ENCODE measurements at regions not wholly inside any gene's neighbourhood (a gene's known extent, or its start where the extent isn't known, plus 50 kb on each side); places are given as distances from the start of the nearest gene placed in this dataset.

DNA sequence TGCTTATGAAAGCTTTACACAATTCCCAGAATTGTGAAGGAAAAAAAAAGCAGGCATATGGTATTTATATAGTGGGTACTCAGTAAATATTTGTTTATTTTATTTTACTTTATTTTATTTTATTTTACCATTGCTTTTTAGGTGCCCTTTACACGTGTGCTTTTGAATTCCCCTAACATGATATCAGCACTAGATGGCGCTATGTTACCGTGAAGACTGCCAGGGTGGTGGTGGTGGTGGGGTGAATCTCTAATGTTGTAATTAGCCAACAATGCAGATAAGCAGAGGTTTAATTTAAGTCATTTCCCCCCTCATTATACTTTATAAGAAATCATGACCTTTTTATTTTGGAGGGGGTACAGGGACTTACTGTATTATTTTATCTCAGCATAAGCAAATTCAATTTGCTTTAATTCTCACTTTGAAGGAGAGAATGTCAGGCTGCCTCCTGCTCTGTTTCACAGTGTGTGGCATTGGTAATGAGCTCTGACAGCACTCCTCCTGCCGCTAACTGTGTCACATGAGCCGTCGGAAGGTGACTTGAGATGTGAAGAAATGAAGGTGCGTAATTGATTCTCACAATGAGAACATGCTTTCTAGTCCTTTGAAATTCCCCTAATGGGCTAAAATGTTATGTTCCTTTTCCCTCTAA is 165.6 kb downstream of the YTHDC2 start:
- TF ChIP-seq, protein P1, sequence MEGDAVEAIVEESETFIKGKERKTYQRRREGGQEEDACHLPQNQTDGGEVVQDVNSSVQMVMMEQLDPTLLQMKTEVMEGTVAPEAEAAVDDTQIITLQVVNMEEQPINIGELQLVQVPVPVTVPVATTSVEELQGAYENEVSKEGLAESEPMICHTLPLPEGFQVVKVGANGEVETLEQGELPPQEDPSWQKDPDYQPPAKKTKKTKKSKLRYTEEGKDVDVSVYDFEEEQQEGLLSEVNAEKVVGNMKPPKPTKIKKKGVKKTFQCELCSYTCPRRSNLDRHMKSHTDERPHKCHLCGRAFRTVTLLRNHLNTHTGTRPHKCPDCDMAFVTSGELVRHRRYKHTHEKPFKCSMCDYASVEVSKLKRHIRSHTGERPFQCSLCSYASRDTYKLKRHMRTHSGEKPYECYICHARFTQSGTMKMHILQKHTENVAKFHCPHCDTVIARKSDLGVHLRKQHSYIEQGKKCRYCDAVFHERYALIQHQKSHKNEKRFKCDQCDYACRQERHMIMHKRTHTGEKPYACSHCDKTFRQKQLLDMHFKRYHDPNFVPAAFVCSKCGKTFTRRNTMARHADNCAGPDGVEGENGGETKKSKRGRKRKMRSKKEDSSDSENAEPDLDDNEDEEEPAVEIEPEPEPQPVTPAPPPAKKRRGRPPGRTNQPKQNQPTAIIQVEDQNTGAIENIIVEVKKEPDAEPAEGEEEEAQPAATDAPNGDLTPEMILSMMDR (IDR thresholded peaks at IDR 0.05): peak; percentile 88
- TF ChIP-seq EZH2 (IDR thresholded peaks at IDR 0.05): no peak
